Ishikawa (cell line): ENCODE measurements at regions not wholly inside any gene's neighbourhood (a gene's known extent, or its start where the extent isn't known, plus 50 kb on each side); places are given as distances from the start of the nearest gene placed in this dataset.

Experiments
- CREB1 ChIP-seq: IDR thresholded peaks from 2 replicates; pipeline ENCODE4 v1.6.1; 2012; ENCODE audit warnings: low read depth
- EGR1 ChIP-seq: IDR thresholded peaks from 2 replicates; pipeline ENCODE4 v1.6.1; 2012
- EP300 ChIP-seq: IDR thresholded peaks from 2 replicates; pipeline ENCODE4 v1.6.1; 2012; ENCODE audit warnings: borderline replicate concordance
- FOXM1 ChIP-seq: IDR thresholded peaks from 2 replicates; pipeline ENCODE4 v1.6.1; 2012; ENCODE audit warnings: low read depth, borderline replicate concordance
- NFIC ChIP-seq: IDR thresholded peaks from 2 replicates; pipeline ENCODE4 v1.6.1; 2012
- RAD21 ChIP-seq: IDR thresholded peaks from 2 replicates; pipeline ENCODE4 v1.6.1; 2012; ENCODE audit warnings: low read depth
- TCF12 ChIP-seq: IDR thresholded peaks from 2 replicates; pipeline ENCODE4 v1.6.1; 2012; ENCODE audit warnings: low read depth
- ZBTB7A ChIP-seq: IDR thresholded peaks from 2 replicates; pipeline ENCODE4 v1.6.1; 2012; ENCODE audit warnings: low read depth

GRCh38 chr10:29774475-29774874 lies 139.7 kb upstream of the SVIL start:
- TF ChIP-seq EP300, result no peak
- no peak for TF ChIP-seq ZBTB7A
- no peak for TF ChIP-seq RAD21
- no peak for TF ChIP-seq NFIC
- no peak for TF ChIP-seq FOXM1
- TF ChIP-seq EGR1, result no peak
- no peak for TF ChIP-seq TCF12
- TF ChIP-seq CREB1, result no peak
